ENCODE measurements at regions not wholly inside any gene's neighbourhood (a gene's known extent, or its start where the extent isn't known, plus 50 kb on each side); places are given as distances from the start of the nearest gene placed in this dataset.

GRCh38 chr3:153354641-153355040 lies 192.6 kb downstream of the RAP2B start:
- TF ChIP-seq POLR2A (IDR thresholded peaks at IDR 0.05; ENCODE audit: low read depth, low read length): no peak
- TF ChIP-seq EZH2 (IDR thresholded peaks at IDR 0.05; ENCODE audit: borderline replicate concordance, control insufficient read depth, low read depth, low read length): no peak
- TF ChIP-seq NFYA (IDR thresholded peaks at IDR 0.05; ENCODE audit: borderline replicate concordance, low read depth, low read length): no peak
- TF ChIP-seq PML (IDR thresholded peaks at IDR 0.05; ENCODE audit: low read length): no peak
- no peak for TF ChIP-seq BCL3 (IDR thresholded peaks at IDR 0.05; ENCODE audit: borderline replicate concordance, insufficient read depth, low read depth, low read length, poor library complexity, severe bottlenecking)
- TF ChIP-seq ATF7 (IDR thresholded peaks at IDR 0.05; ENCODE audit: low read depth): no peak
- TF ChIP-seq ZNF274 (IDR thresholded peaks at IDR 0.05; ENCODE audit: insufficient read depth, insufficient read length): no peak

Measured in GM12878 (cell line).